CD4-positive, CD25-positive, alpha-beta regulatory T cell (primary cell): ENCODE measurements at regions not wholly inside any gene's neighbourhood (a gene's known extent, or its start where the extent isn't known, plus 50 kb on each side); places are given as distances from the start of the nearest gene placed in this dataset.

Experiments
- ATAC-seq, 2 donors: fragments of 150-1000 bp; cut with Tn5 transposase; one replicate each; pipeline ENCODE4 v1.10.0; 2021; ENCODE audit warnings: low read depth in 2 of 2, moderate number of reproducible peaks in 2 of 2, moderate library complexity in 1 of 2
- DNase-seq, 3 donors: peaks; one replicate each; pipeline versions ENCODE4 v3.0.0 to v3.0.0-alpha.2; 2012 to 2022; ENCODE audit warnings: mixed read lengths in 1 of 3
- H3K27ac ChIP-seq: one replicate; pipeline ENCODE4 v1.7.0; 2013; ENCODE audit warnings: mild to moderate bottlenecking, low read length; ENCODE audit not compliant: insufficient read depth, poor library complexity, severe bottlenecking
- H3K27me3 ChIP-seq: one replicate; pipeline ENCODE4 v1.7.0; 2013; ENCODE audit warnings: low read length; ENCODE audit not compliant: control insufficient read depth, insufficient read depth
- H3K36me3 ChIP-seq: one replicate; pipeline ENCODE4 v1.7.0; 2013; ENCODE audit warnings: mild to moderate bottlenecking, low read length, moderate library complexity; ENCODE audit not compliant: control insufficient read depth, insufficient read depth
- H3K4me1 ChIP-seq: 2 replicates; pipeline ENCODE4 v1.7.0; 2013; ENCODE audit warnings: mild to moderate bottlenecking, low read length; ENCODE audit not compliant: insufficient read depth, control insufficient read depth, poor library complexity, severe bottlenecking
- H3K4me3 ChIP-seq: one replicate; pipeline ENCODE4 v1.7.0; 2013; ENCODE audit warnings: low read depth, mild to moderate bottlenecking, low read length, moderate library complexity
- H3K9me3 ChIP-seq, 2 experiments: 1 replicate in 1 of 2; 2 replicates in 1 of 2; pipeline ENCODE4 v1.7.0; 2013; ENCODE audit warnings: low read length in 2 of 2, mild to moderate bottlenecking in 1 of 2, moderate library complexity in 1 of 2; ENCODE audit not compliant: control insufficient read depth in 2 of 2
- H3K27ac Mint-ChIP-seq, 3 donors: one replicate each; pipeline ENCODE4 v1.8.0; 2020 to 2022; ENCODE audit warnings: mild to moderate bottlenecking in 3 of 3, mixed read lengths in 3 of 3, moderate library complexity in 2 of 3
- H3K27me3 Mint-ChIP-seq: one replicate; pipeline ENCODE4 v1.8.0; 2022; ENCODE audit warnings: mild to moderate bottlenecking, mixed read lengths
- H3K36me3 Mint-ChIP-seq: one replicate; pipeline ENCODE4 v1.8.0; 2020; ENCODE audit warnings: mixed read lengths
- H3K4me1 Mint-ChIP-seq, 4 donors: one replicate each; pipeline ENCODE4 v1.8.0; 2020 to 2022; ENCODE audit warnings: mixed read lengths in 4 of 4, mild to moderate bottlenecking in 1 of 4
- H3K4me3 Mint-ChIP-seq, 4 donors: one replicate each; pipeline ENCODE4 v1.8.0; 2020 to 2022; ENCODE audit warnings: mild to moderate bottlenecking in 4 of 4, mixed read lengths in 4 of 4, moderate library complexity in 3 of 4
- H3K9me3 Mint-ChIP-seq, 7 donors: one replicate each; pipeline ENCODE4 v1.8.0; 2020 to 2022; ENCODE audit warnings: mixed read lengths in 7 of 7, mild to moderate bottlenecking in 3 of 7, moderate library complexity in 2 of 7

- H3K27me3 ChIP-seq: no peaks in the 10 kb centered on the region
- H3K36me3 Mint-ChIP-seq: peaks cover 4% of the 10 kb centered on the region
- H3K36me3 ChIP-seq: no peaks in the 10 kb centered on the region
- H3K4me3 ChIP-seq: no peak overlapping the region
- H3K27ac Mint-ChIP-seq: no peak overlapping the region
- H3K4me1 ChIP-seq: no peaks in the 10 kb centered on the region
- H3K27me3 Mint-ChIP-seq: no peaks in the 10 kb centered on the region
- ATAC-seq (no peak), DNase-seq (no peak)
- H3K9me3 ChIP-seq: no peaks in the 10 kb centered on the region
- H3K4me3 Mint-ChIP-seq: no peak overlapping the region
- no peak overlapping the region for H3K27ac ChIP-seq
- H3K4me1 Mint-ChIP-seq: no peaks in the 10 kb centered on the region
- peaks cover 0 to 12% (median 1%) of the 10 kb centered on the region in 7 donors for H3K9me3 Mint-ChIP-seq
These were observed 547.4 kb downstream of the LTN1 start for GRCh38 chr21:28445141-28445830.

DNA sequence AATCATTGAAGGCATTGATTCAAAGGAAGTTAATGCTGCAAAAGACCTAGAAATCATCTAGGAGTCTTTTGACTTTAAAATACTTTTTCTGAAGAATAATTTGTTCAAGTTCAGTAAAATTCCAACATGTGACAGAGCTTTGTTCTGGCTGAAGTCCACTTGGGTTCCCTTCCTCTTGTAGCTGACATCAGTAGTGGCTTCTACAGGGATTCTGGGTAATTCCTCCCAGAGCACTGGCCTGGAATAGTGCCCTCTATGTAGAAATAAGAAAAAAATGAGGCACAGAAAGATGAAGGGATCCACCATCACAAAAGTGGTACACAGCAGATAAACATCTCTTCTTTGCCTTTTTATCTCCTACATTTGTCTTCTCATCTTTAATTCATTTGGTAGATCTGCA, 548.1 kb downstream of the LTN1 start:
- Histone ChIP-seq H3K27ac (no peak overlapping the region), H3K27me3 (no peaks in the 10 kb centered on the region), H3K4me3 (no peak overlapping the region), H3K4me1 (no peaks in the 10 kb centered on the region), H3K9me3 (no peaks in the 10 kb centered on the region), H3K36me3 (no peaks in the 10 kb centered on the region)
- H3K27me3 Mint-ChIP-seq: no peaks in the 10 kb centered on the region
- H3K36me3 Mint-ChIP-seq: peaks cover 4% of the 10 kb centered on the region
- no peak overlapping the region for H3K27ac Mint-ChIP-seq
- H3K9me3 Mint-ChIP-seq: peaks cover 0 to 12% (median 1%) of the 10 kb centered on the region in 7 donors
- no peaks in the 10 kb centered on the region for H3K4me1 Mint-ChIP-seq
- ATAC-seq (no peak), DNase-seq (no peak)
- H3K4me3 Mint-ChIP-seq: no peak overlapping the region

GRCh38 chr21:28444111-28444510, 548.6 kb downstream of the LTN1 start:
- Mint-ChIP-seq H3K4me3 (no peak overlapping the region), H3K4me1 (no peaks in the 10 kb centered on the region), H3K27me3 (no peaks in the 10 kb centered on the region), H3K27ac (no peak overlapping the region), H3K9me3 (peaks cover 0 to 12% (median 1%) of the 10 kb centered on the region in 7 donors), H3K36me3 (peaks cover 4% of the 10 kb centered on the region)
- ATAC-seq (no peak), DNase-seq (no peak)
- Histone ChIP-seq H3K27ac (no peak overlapping the region), H3K27me3 (no peaks in the 10 kb centered on the region), H3K9me3 (no peaks in the 10 kb centered on the region), H3K4me1 (no peaks in the 10 kb centered on the region), H3K4me3 (no peak overlapping the region), H3K36me3 (no peaks in the 10 kb centered on the region)

GRCh38 chr21:28442624-28443023, 550.1 kb downstream of the LTN1 start:
- ATAC-seq: no peak
- H3K27me3 Mint-ChIP-seq: no peaks in the 10 kb centered on the region
- H3K4me1 ChIP-seq: no peaks in the 10 kb centered on the region
- no peak overlapping the region for H3K27ac ChIP-seq
- peaks cover 0 to 12% (median 1%) of the 10 kb centered on the region in 7 donors for H3K9me3 Mint-ChIP-seq
- no peaks in the 10 kb centered on the region for H3K27me3 ChIP-seq
- no peaks in the 10 kb centered on the region for H3K36me3 ChIP-seq
- H3K4me3 ChIP-seq: no peak overlapping the region
- DNase-seq: no peak
- H3K9me3 ChIP-seq: no peaks in the 10 kb centered on the region
- no peaks in the 10 kb centered on the region for H3K4me1 Mint-ChIP-seq
- H3K27ac Mint-ChIP-seq: no peak overlapping the region
- H3K36me3 Mint-ChIP-seq: peaks cover 4% of the 10 kb centered on the region
- H3K4me3 Mint-ChIP-seq: no peak overlapping the region

GRCh38 chr21:28442085-28442484, 550.6 kb downstream of the LTN1 start:
- no peaks in the 10 kb centered on the region for H3K9me3 ChIP-seq
- Mint-ChIP-seq H3K9me3 (peaks cover 0 to 12% (median 1%) of the 10 kb centered on the region in 7 donors), H3K36me3 (peaks cover 4% of the 10 kb centered on the region)

GRCh38 chr21:28439788-28440187, 552.9 kb downstream of the LTN1 start:
- Histone ChIP-seq H3K27ac (no peak overlapping the region), H3K36me3 (no peaks in the 10 kb centered on the region), H3K4me1 (no peaks in the 10 kb centered on the region), H3K27me3 (no peaks in the 10 kb centered on the region), H3K4me3 (no peak overlapping the region), H3K9me3 (no peaks in the 10 kb centered on the region)
- no peaks in the 10 kb centered on the region for H3K36me3 Mint-ChIP-seq
- no peaks in the 10 kb centered on the region for H3K4me1 Mint-ChIP-seq
- DNase-seq: no peak
- H3K27me3 Mint-ChIP-seq: no peaks in the 10 kb centered on the region
- H3K9me3 Mint-ChIP-seq: peaks cover 0 to 3% (median 0%) of the 10 kb centered on the region in 7 donors
- no peak for ATAC-seq
- no peak overlapping the region for H3K4me3 Mint-ChIP-seq
- no peak overlapping the region for H3K27ac Mint-ChIP-seq

More at GRCh38 chr21:28442085-28442484, 550.6 kb downstream of the LTN1 start:
- H3K27me3 ChIP-seq: no peaks in the 10 kb centered on the region
- H3K4me3 ChIP-seq: no peak overlapping the region
- H3K27ac ChIP-seq: no peak overlapping the region
- no peaks in the 10 kb centered on the region for H3K4me1 Mint-ChIP-seq
- H3K36me3 ChIP-seq: no peaks in the 10 kb centered on the region
- H3K4me3 Mint-ChIP-seq: no peak overlapping the region
- H3K27ac Mint-ChIP-seq: no peak overlapping the region
- DNase-seq (no peak), ATAC-seq (no peak)
- H3K27me3 Mint-ChIP-seq: no peaks in the 10 kb centered on the region
- no peaks in the 10 kb centered on the region for H3K4me1 ChIP-seq

DNA sequence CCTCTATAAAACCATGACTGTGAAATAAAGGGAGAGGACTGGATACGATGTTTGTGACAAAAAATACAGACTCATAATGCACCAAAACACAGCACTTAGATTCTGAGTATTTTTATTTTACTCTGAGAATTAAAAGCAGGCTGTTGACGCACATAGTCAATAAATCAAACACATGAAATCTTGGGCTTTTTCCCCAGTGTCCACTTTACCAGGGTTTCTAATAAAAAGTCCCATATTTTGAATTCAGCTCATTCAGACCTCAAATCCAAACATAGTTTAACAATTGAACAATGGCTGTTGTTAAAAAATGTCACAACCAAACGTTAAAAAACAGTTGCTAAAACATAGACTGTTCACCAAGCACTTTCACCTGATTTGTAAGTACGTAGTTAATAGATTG, 553.4 kb downstream of the LTN1 start:
- ATAC-seq (no peak), DNase-seq (no peak)
- Histone ChIP-seq H3K27me3 (no peaks in the 10 kb centered on the region), H3K9me3 (no peaks in the 10 kb centered on the region), H3K4me1 (no peaks in the 10 kb centered on the region), H3K4me3 (no peak overlapping the region), H3K27ac (no peak overlapping the region), H3K36me3 (no peaks in the 10 kb centered on the region)
- H3K4me3 Mint-ChIP-seq: no peak overlapping the region
- no peak overlapping the region for H3K27ac Mint-ChIP-seq
- no peaks in the 10 kb centered on the region for H3K36me3 Mint-ChIP-seq
- peaks cover 0 to 3% (median 0%) of the 10 kb centered on the region in 7 donors for H3K9me3 Mint-ChIP-seq
- H3K27me3 Mint-ChIP-seq: no peaks in the 10 kb centered on the region
- H3K4me1 Mint-ChIP-seq: no peaks in the 10 kb centered on the region

- H3K4me1 ChIP-seq: no peaks in the 10 kb centered on the region
- no peaks in the 10 kb centered on the region for H3K27me3 Mint-ChIP-seq
- H3K4me1 Mint-ChIP-seq: no peaks in the 10 kb centered on the region
- no peak overlapping the region for H3K27ac Mint-ChIP-seq
- DNase-seq (no peak), ATAC-seq (no peak)
- H3K27ac ChIP-seq: no peak overlapping the region
- no peaks in the 10 kb centered on the region for H3K9me3 ChIP-seq
- no peak overlapping the region for H3K4me3 ChIP-seq
- no peaks in the 10 kb centered on the region for H3K36me3 ChIP-seq
- no peak overlapping the region for H3K4me3 Mint-ChIP-seq
- H3K36me3 Mint-ChIP-seq: no peaks in the 10 kb centered on the region
- no peaks in the 10 kb centered on the region for H3K27me3 ChIP-seq
- H3K9me3 Mint-ChIP-seq: peaks cover 0 to 3% (median 0%) of the 10 kb centered on the region in 7 donors
These were observed 555.6 kb downstream of the LTN1 start for GRCh38 chr21:28437061-28437460.
